ENCODE measurements at regions not wholly inside any gene's neighbourhood (a gene's known extent, or its start where the extent isn't known, plus 50 kb on each side); places are given as distances from the start of the nearest gene placed in this dataset.

- Mint-ChIP-seq H3K4me3 (ENCODE audit: unreplicated experiment) (peak overlapping the region; percentile 53), H3K9me3 (ENCODE audit: low read depth) (no peaks in the 10 kb centered on the region), H3K27me3 (ENCODE audit: low read depth) (peaks cover 4% of the 10 kb centered on the region), H3K36me3 (ENCODE audit: low read depth) (no peaks in the 10 kb centered on the region), H3K4me1 (ENCODE audit: low read depth) (peaks cover 25% of the 10 kb centered on the region), H3K27ac (ENCODE audit: unreplicated experiment) (no peak overlapping the region)
- TF ChIP-seq CTCF (IDR thresholded peaks at IDR 0.05) = no peak
- peak; percentile 86 for DNase-seq (ENCODE audit: low spot score)
Measured at GRCh38 chr2:62570861-62571698, 65.1 kb upstream of the TMEM17 start.

GRCh38 chr2:62569907-62570841 is 64.2 kb upstream of the TMEM17 start:
- Mint-ChIP-seq H3K36me3 (ENCODE audit: low read depth) (no peaks in the 10 kb centered on the region), H3K27me3 (ENCODE audit: low read depth) (peaks cover 4% of the 10 kb centered on the region), H3K27ac (ENCODE audit: unreplicated experiment) (no peak overlapping the region), H3K9me3 (ENCODE audit: low read depth) (no peaks in the 10 kb centered on the region), H3K4me3 (ENCODE audit: unreplicated experiment) (no peak overlapping the region), H3K4me1 (ENCODE audit: low read depth) (peaks cover 25% of the 10 kb centered on the region)
- no peak for TF ChIP-seq CTCF (IDR thresholded peaks at IDR 0.05)
- peak; percentile 78 for DNase-seq (ENCODE audit: low spot score)

- H3K27me3 Mint-ChIP-seq (ENCODE audit: low read depth) = peaks cover 4% of the 10 kb centered on the region
- no peaks in the 10 kb centered on the region for H3K9me3 Mint-ChIP-seq (ENCODE audit: low read depth)
- no peak overlapping the region for H3K4me3 Mint-ChIP-seq (ENCODE audit: unreplicated experiment)
- DNase-seq (ENCODE audit: low spot score) = no peak
- H3K4me1 Mint-ChIP-seq (ENCODE audit: low read depth) = peaks cover 25% of the 10 kb centered on the region
- TF ChIP-seq CTCF (IDR thresholded peaks at IDR 0.05) = no peak
- no peak overlapping the region for H3K27ac Mint-ChIP-seq (ENCODE audit: unreplicated experiment)
- no peaks in the 10 kb centered on the region for H3K36me3 Mint-ChIP-seq (ENCODE audit: low read depth)
Measured at GRCh38 chr2:62568983-62569837, 63.2 kb upstream of the TMEM17 start.

DNA sequence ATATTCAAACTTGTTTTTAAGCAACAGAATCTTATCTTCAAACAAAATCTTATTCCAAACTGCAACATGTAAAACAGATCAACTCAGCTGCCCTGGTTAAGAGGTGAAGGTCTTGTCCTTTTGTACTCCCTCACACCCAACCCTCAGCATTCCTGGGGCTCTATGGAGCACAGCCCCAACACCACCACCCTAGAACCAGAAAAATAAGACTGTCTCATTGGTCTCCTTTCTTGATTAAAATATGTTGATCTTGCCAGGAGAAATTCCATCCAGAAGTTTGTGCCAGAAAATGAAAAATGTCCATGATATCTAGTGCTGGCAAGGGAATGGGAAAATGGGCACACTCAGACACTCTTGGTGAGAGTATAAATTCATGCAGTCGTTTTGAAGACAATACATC is 62.1 kb upstream of the TMEM17 start:
- DNase-seq (ENCODE audit: low spot score) = no peak
- TF ChIP-seq CTCF (IDR thresholded peaks at IDR 0.05) = no peak
- peaks cover 4% of the 10 kb centered on the region for H3K27me3 Mint-ChIP-seq (ENCODE audit: low read depth)
- H3K9me3 Mint-ChIP-seq (ENCODE audit: low read depth) = no peaks in the 10 kb centered on the region
- H3K4me1 Mint-ChIP-seq (ENCODE audit: low read depth) = peaks cover 25% of the 10 kb centered on the region
- no peaks in the 10 kb centered on the region for H3K36me3 Mint-ChIP-seq (ENCODE audit: low read depth)
- no peak overlapping the region for H3K4me3 Mint-ChIP-seq (ENCODE audit: unreplicated experiment)
- H3K27ac Mint-ChIP-seq (ENCODE audit: unreplicated experiment) = no peak overlapping the region

Measured in chondrocyte (in vitro differentiated cells).